Breast epithelium (tissue), 3 donors: ENCODE measurements at regions not wholly inside any gene's neighbourhood (a gene's known extent, or its start where the extent isn't known, plus 50 kb on each side); places are given as distances from the start of the nearest gene placed in this dataset.

Experiments
- CTCF ChIP-seq, 3 donors: fragments of 450-650 bp; IDR thresholded peaks; one replicate each; pipeline ENCODE4 v1.5.1; 2016 to 2017; ENCODE audit warnings: antibody characterized with exemption in 3 of 3, mild to moderate bottlenecking in 3 of 3, moderate library complexity in 3 of 3
- POLR2A ChIP-seq: fragments of 450-650 bp; IDR thresholded peaks from one replicate; pipeline ENCODE4 v1.6.1; 2016; ENCODE audit warnings: antibody characterized with exemption, mild to moderate bottlenecking, moderate library complexity
- POLR2AphosphoS5 ChIP-seq, 3 donors: sonication (generic); formaldehyde crosslinking; IDR thresholded peaks; one replicate each; pipeline ENCODE4 v1.6.1; 2017; ENCODE audit warnings: antibody characterized with exemption in 3 of 3

- TF ChIP-seq CTCF (IDR thresholded peaks at IDR 0.05) (no peak), POLR2AphosphoS5 (IDR thresholded peaks at IDR 0.05) (no peak), POLR2A (no peak)
These were observed 476.9 kb upstream of the KLHL1 start for GRCh38 chr13:70585109-70585508.
